IPS DF 19.7 (cell line): ENCODE measurements at regions not wholly inside any gene's neighbourhood (a gene's known extent, or its start where the extent isn't known, plus 50 kb on each side); places are given as distances from the start of the nearest gene placed in this dataset.

Experiments
- DNase-seq: peaks from one replicate; pipeline ENCODE4 v3.0.0-alpha.2; 2013; ENCODE audit warnings: low read depth, low spot score

GRCh38 chr5:114153833-114154232 is 208.0 kb upstream of the KCNN2 start:
- no peak for DNase-seq

DNA sequence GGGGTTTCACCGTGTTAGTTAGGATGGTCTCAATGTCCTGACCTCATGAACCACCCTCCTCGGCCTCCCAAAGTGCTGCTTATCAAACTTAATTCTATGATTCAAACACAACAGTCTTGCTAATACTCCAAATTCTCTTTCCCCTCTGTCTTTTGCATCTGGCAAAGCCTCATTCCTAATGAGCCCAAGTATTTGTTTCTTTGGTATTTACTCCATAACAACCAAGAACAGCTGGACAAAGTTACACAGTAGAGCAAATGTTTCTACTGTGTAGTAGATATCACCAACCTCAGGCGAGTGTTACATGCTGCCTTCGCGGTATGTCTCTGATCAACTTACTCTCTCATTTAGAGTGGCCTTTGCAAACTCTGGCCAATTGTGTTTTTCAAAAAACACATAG is 195.8 kb upstream of the KCNN2 start:
- DNase-seq: no peak

DNA sequence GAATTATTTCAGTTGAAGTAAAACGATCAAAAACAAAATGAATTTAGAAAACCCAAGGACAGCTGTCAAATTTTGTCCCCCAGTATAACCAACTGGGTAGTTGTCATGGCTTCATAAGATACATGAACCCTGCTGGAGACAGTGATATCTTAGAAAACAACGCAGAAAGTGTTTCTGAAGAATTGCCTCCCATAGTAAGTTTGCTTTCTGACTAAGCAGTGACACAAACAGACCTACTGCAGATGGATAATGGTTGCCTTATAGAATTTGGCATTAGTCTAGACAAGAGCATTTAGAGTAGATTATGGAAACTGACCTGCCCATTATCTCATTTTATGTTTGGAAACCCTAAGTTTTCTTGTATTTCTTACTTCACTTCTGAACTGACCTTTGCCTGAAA is 187.7 kb upstream of the KCNN2 start:
- no peak for DNase-seq

GRCh38 chr5:114174837-114175236 is 187.0 kb upstream of the KCNN2 start:
- no peak for DNase-seq

GRCh38 chr5:114176356-114176755 is 185.5 kb upstream of the KCNN2 start:
- no peak for DNase-seq

DNA sequence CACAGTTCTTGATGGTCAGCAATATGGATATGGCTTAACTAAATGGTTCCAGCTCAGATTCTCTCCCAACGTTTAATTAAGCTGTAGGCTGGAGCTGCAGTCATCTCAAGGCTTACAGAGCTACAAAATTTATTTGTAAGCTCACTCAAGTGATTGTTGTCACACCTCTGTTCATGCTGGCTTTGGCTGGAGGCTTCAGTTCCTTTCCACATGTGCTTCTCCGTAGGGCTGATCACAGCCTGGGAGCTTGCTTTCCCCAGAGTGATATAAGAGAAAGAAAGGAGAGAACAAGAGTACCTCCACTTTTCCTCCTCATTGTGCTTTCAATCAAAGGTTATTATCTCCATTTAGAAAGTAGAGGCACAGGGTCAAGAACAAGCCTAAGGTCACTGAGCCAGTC is 182.7 kb upstream of the KCNN2 start:
- no peak for DNase-seq

DNA sequence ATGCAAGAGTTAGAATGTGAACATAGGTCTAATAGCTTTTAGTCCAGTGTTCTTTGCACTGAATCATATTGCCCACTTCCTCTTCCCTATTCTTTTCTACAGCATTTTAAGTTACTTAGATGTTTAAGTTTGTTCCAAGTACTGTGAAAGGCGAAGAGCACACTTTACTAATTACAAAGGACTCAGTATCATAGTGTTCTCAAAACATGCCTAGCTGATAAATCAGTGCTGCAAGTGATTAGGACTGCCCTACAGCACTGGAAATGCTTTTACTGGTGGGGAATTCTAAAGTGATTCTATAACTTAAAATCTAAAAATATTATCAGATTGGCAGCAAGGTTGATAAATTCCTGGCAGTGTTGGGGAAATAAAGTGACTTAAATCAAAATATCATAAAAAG is 177.9 kb upstream of the KCNN2 start:
- no peak for DNase-seq

DNA sequence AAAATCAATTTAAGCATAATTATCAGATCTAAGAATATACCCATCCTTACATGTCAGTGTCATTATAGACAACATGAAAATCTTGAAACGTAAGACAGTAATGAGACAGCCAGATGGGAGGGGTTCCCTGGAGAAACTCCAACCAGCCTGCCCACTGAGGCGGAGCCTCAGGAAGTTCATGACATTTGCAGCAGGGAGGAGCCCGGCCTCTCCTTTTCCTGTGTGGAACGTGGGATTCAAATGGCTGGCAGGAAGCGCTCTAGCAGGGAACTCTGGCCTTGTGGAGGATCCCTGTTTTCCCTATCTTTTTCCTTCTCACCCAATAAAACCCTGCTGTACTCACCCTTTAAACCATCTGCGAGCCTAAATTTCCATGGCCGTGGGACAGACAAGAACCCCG is 176.6 kb upstream of the KCNN2 start:
- DNase-seq: no peak

DNA sequence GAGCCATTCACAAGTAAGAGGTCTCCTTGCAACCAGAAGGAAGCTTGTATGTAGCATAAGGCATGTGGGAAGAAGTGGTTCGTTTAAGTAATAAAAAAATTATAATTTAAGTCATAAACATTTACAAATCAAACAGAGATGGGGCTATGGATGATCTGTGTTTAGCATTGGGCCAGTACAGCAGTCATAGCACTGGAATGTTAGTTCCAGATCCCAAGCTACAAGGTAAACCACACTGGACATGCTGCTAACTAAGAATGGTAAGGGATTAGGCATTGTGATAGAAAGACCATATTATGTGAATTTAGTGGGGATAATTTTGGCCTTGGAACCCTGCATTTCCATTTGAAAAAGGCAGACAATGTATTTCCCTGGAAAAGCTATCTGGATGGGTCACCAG is 170.4 kb upstream of the KCNN2 start:
- no peak for DNase-seq

GRCh38 chr5:114192108-114192507 is 169.8 kb upstream of the KCNN2 start:
- DNase-seq: no peak

GRCh38 chr5:114201332-114201731 is 160.5 kb upstream of the KCNN2 start:
- DNase-seq: no peak

- DNase-seq: no peak
Observed at GRCh38 chr5:114204923-114205322, 156.9 kb upstream of the KCNN2 start.

GRCh38 chr5:114206640-114207039 is 155.2 kb upstream of the KCNN2 start:
- no peak for DNase-seq

GRCh38 chr5:114207615-114208014 is 154.3 kb upstream of the KCNN2 start:
- no peak for DNase-seq

DNA sequence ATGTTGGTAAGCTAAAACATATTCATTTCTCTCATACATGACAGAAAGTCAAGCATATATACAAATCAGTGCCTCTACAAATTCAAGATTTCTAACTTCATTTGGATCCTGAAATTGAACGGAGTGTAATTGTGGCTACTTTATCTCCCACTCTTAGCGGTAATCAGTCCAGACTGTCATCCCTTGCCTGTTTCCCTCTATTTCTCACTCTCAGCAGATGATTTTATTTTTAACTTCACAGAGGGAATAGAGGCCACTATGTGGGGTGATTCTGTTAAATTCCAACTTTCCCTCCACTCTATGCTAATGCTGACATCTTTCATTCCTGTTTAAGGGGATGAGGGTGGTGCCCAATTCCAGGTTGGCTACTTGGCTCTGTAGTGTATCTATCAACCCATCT is 153.8 kb upstream of the KCNN2 start:
- DNase-seq: no peak

DNA sequence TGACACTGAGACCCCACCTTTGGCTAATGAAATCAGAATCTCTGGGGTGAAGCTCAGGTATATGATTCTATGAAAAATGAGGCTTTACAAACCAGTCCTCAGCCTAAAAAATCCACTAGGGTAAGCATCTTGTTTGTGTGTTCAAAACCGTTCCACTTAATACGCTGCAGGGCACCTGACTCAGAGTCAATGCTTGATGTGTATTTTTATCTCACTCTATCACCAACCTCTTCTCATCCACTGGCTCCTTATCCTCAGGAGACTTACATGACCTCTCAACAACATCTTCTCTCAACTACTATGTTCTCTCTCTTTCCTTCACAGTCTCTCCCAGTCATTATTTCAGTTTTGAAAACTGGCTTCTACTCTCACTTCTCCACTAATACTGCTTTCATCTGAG is 153.3 kb upstream of the KCNN2 start:
- DNase-seq: no peak

GRCh38 chr5:114210662-114211061 is 151.2 kb upstream of the KCNN2 start:
- no peak for DNase-seq

DNA sequence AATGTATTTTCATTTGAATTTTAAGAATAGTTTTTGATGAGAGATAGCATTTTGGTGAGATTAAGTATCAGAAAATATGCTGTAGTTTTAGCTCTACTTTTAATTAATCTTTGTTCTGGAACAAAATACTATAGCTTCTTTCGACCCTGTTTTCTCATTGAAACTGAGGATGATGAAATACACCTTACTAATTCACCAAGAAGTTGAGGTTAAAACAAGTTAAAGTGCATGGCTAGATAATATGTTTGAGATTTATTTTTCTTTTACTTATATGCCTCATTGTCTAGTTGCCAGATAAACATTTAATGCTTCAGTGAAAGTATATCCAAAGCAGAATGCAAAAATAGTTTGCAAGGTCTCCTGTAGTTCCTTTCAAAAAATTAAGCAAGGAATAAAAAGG is 140.1 kb upstream of the KCNN2 start:
- DNase-seq: no peak

GRCh38 chr5:114223866-114224265 is 138.0 kb upstream of the KCNN2 start:
- DNase-seq: peak; percentile 12

DNA sequence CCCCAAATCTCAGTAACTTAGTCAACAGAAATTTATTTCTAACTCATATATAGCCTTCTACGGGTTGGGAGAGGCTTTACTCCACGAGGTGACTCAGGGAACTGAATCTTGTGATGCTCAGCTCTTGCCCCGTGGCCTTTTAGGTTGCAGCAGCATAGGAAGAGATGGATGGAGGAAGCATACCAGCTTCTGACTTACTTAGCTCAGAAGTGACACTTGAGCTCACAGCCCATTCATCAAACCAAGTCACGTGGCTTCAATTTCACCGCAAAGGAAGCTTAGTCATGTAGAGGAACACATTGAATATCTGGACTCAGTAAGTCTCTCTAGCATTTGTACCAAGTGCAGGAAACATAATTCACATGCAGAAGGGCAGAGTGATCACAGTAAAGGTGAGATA is 124.1 kb upstream of the KCNN2 start:
- no peak for DNase-seq

- no peak for DNase-seq
Observed at GRCh38 chr5:114238771-114239313, 123.0 kb upstream of the KCNN2 start.

DNA sequence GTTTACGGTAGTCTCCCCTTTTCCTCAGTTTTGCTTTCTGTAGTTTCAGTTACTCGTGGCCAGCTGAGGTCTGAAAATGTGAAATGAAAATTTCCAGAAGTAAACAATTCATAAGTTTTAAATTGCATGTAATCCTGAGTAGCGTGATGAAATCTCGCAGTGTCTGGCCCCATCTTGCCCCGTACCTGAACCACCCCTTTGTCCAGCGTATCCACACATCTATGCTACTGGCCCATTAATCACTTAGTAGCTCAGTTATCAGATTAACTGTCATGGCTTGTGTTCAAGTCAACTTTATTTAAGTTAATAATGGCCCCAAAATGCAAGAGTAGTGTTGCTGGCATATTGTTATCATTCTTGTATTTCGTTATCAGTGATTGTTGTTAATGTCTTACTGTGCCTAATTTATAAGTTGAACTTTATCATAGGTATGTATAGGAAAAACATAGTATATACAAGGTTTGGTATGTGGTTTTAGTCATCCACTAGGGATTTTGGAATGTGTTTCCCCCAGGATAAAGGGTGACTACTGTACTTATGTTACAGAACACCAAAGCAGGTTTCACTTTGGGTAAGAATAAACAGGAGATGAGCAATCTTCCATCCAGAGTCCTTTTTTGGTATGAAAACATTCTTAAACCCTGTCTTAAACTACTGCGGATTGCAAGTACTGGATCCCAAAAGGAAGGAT is 118.4 kb upstream of the KCNN2 start:
- no peak for DNase-seq

- DNase-seq: no peak
Observed at GRCh38 chr5:114243972-114244317, 117.9 kb upstream of the KCNN2 start.

GRCh38 chr5:114249823-114250222 is 112.0 kb upstream of the KCNN2 start:
- no peak for DNase-seq
